ENCODE measurements at regions not wholly inside any gene's neighbourhood (a gene's known extent, or its start where the extent isn't known, plus 50 kb on each side); places are given as distances from the start of the nearest gene placed in this dataset.

- no peak overlapping the region for H3K4me3 ChIP-seq
- SMC1A ChIA-PET (ENCODE audit: uncharacterized antibody, unreplicated experiment) = interaction anchor here (0.7 to 0.8 kb wide), 2 partner anchors 14 to 152 kb away, joined by 3 read pairs; no protein-coding TSS in a partner anchor
- in situ Hi-C loops (cut with MboI) = no loop called here
- no peak for FAIRE-seq
- no peak for DNase-seq (ENCODE audit: low read depth, low spot score)
- no peaks in the 10 kb centered on the region for H3K79me2 ChIP-seq (ENCODE audit: control insufficient read depth, insufficient read depth, low read length)
- no TSS peak for BruUV-seq (replicated peaks)
- H3K27ac ChIP-seq (ENCODE audit: control insufficient read depth, insufficient read depth) = no peak overlapping the region
- H2AFZ ChIP-seq (ENCODE audit: control insufficient read depth, low read depth, low read length) = no peak overlapping the region
- H3K4me2 ChIP-seq (ENCODE audit: control insufficient read depth, insufficient read depth) = no peak overlapping the region
- WGBS (ENCODE audit: insufficient coverage, insufficient replicate concordance, low lambda C conversion rate, missing lambda C conversion rate) = 14% methylated on average over 5 of the region's 5 CpGs
- H3K9ac ChIP-seq (ENCODE audit: control insufficient read depth, insufficient read depth, low read length) = no peak overlapping the region
- RAD21 ChIA-PET (ENCODE audit: unreplicated experiment) = interaction anchor here (1.0 kb wide), 1 partner anchor 10 kb away, joined by 4 read pairs; no protein-coding TSS in a partner anchor
- CTCF ChIA-PET = interaction anchor here (1.2 kb wide), 1 partner anchor 151 kb away, joined by 3 read pairs; no protein-coding TSS in a partner anchor
- intact Hi-C loops (cut with micrococcal nuclease; ENCODE audit: unreplicated experiment) = loop anchor here (5.0 to 10.0 kb wide), 3 partner anchors 149 to 731 kb away; no protein-coding TSS in a partner anchor
- no peaks in the 10 kb centered on the region; the same call in 1 of the 2 replicates for H3K4me1 ChIP-seq (ENCODE audit: control insufficient read depth, insufficient read depth, low read length)
- POLR2A ChIA-PET = no interaction called here
- H3K9me3 ChIP-seq (replicated peaks; ENCODE audit: control insufficient read depth, insufficient read depth, low read length) = no peaks in the 10 kb centered on the region; the same call in 2 of the 3 replicates
- H3K27me3 ChIP-seq (replicated peaks in 1 of 2; ENCODE audit: control insufficient read depth in 2 of 2, insufficient read depth in 2 of 2, low read length in 1 of 2) = peaks cover 0 to 3% of the 10 kb centered on the region in 2 experiments; a peak in 2 of 4 replicates
- no peaks in the 10 kb centered on the region for H4K20me1 ChIP-seq (ENCODE audit: control insufficient read depth, insufficient read depth)
- H3K36me3 ChIP-seq (ENCODE audit: control insufficient read depth in 2 of 2, insufficient read depth in 2 of 2, low read length in 1 of 2) = no peaks in the 10 kb centered on the region
- no peak for ATAC-seq
- no peak for TF ChIP-seq ATF7 (IDR thresholded peaks at IDR 0.05; ENCODE audit: low read depth)
- TF ChIP-seq IRF5 (IDR thresholded peaks at IDR 0.05; ENCODE audit: borderline replicate concordance) = no peak
- TF ChIP-seq PRDM15 (CRISPR knock-in tag; IDR thresholded peaks at IDR 0.05) = no peak
- peak; percentile 71 for TF ChIP-seq USF1 (IDR thresholded peaks at IDR 0.05; ENCODE audit: borderline replicate concordance, extremely low read length, insufficient read depth, low read depth, low read length)
- no peak for TF ChIP-seq EGR1 (IDR thresholded peaks at IDR 0.05; ENCODE audit: borderline replicate concordance in 1 of 2, low read depth in 2 of 2, low read length in 2 of 2)
- TF ChIP-seq SREBF2 (IDR thresholded peaks at IDR 0.05; ENCODE audit: low read length) = no peak
- TF ChIP-seq NFYB (IDR thresholded peaks at IDR 0.05; ENCODE audit: insufficient read depth, low read depth, low read length) = 0 out of 2 replicates have a peak, but pooled peaks have one; percentile 45
- no peak for TF ChIP-seq TCF12 (IDR thresholded peaks at IDR 0.05; ENCODE audit: low read depth, low read length)
- TF ChIP-seq SIN3A (IDR thresholded peaks at IDR 0.05; ENCODE audit: low read depth, low read length) = no peak
- TF ChIP-seq RAD51 (IDR thresholded peaks at IDR 0.05) = no peak
- no peak for TF ChIP-seq RUNX3 (IDR thresholded peaks at IDR 0.05; ENCODE audit: low read length)
- no peak for TF ChIP-seq RELA (IDR thresholded peaks at IDR 0.05; ENCODE audit: borderline replicate concordance, partially characterized antibody)
- TF ChIP-seq KDM1A (IDR thresholded peaks at IDR 0.05; ENCODE audit: borderline replicate concordance) = no peak
- no peak for TF ChIP-seq BCLAF1 (IDR thresholded peaks at IDR 0.05)
Measured at GRCh38 chrX:40465735-40466551, 114.8 kb upstream of the ATP6AP2 start.
